ENCODE measurements at regions not wholly inside any gene's neighbourhood (a gene's known extent, or its start where the extent isn't known, plus 50 kb on each side); places are given as distances from the start of the nearest gene placed in this dataset.

GRCh38 chr2:139142252-139142880 lies 362.2 kb upstream of the NXPH2 start:
- Histone ChIP-seq H3K36me3 (ENCODE audit: insufficient read depth, low read length) (no peaks in the 10 kb centered on the region), H3K9ac (ENCODE audit: low read length) (no peak overlapping the region), H3K27me3 (ENCODE audit: insufficient read depth, low read length) (no peaks in the 10 kb centered on the region), H3K4me1 (ENCODE audit: insufficient read depth, low read length, severe bottlenecking) (no peaks in the 10 kb centered on the region), H3K9me3 (ENCODE audit: low read length) (no peaks in the 10 kb centered on the region), H3K79me2 (ENCODE audit: insufficient read depth, low read length) (no peaks in the 10 kb centered on the region), H3F3A (ENCODE audit: insufficient read depth, low read length) (no peaks in the 10 kb centered on the region), H4K20me1 (ENCODE audit: insufficient read depth, low read length) (no peaks in the 10 kb centered on the region), H3K4me3 (ENCODE audit: low read depth, low read length, poor library complexity, severe bottlenecking) (no peak overlapping the region), H3K27ac (ENCODE audit: low read depth, low read length, poor library complexity, severe bottlenecking) (no peak overlapping the region), H3K9me2 (ENCODE audit: low read depth, low read length) (no peaks in the 10 kb centered on the region), H2AFZ (ENCODE audit: low read length) (no peak overlapping the region), H3K4me2 (ENCODE audit: low read length) (no peak overlapping the region)
- no peak for TF ChIP-seq EZH2 (IDR thresholded peaks at IDR 0.05; ENCODE audit: borderline replicate concordance, low read length)
- TF ChIP-seq, protein P1, sequence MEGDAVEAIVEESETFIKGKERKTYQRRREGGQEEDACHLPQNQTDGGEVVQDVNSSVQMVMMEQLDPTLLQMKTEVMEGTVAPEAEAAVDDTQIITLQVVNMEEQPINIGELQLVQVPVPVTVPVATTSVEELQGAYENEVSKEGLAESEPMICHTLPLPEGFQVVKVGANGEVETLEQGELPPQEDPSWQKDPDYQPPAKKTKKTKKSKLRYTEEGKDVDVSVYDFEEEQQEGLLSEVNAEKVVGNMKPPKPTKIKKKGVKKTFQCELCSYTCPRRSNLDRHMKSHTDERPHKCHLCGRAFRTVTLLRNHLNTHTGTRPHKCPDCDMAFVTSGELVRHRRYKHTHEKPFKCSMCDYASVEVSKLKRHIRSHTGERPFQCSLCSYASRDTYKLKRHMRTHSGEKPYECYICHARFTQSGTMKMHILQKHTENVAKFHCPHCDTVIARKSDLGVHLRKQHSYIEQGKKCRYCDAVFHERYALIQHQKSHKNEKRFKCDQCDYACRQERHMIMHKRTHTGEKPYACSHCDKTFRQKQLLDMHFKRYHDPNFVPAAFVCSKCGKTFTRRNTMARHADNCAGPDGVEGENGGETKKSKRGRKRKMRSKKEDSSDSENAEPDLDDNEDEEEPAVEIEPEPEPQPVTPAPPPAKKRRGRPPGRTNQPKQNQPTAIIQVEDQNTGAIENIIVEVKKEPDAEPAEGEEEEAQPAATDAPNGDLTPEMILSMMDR (IDR thresholded peaks at IDR 0.05; ENCODE audit: low read length): no peak

DNA sequence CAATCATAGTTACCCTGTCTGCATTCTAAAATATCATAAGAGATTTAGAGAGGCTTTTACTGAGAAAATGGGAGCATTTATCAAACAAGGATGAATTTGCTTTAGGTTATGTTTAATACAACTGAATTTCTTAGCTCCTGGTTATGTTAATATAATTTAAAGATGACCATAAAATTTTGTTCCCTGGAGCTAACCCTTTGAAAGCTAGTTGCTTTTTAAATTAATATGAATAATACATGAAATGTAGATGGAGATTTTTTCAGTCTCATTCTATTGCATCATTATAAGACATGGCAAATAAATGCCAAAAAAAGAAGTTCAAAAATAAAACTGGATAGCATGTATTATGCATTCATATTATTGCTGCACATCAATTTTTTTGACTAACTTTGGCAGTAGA lies 344.1 kb upstream of the NXPH2 start:
- H3K36me3 ChIP-seq (ENCODE audit: insufficient read depth, low read length): no peaks in the 10 kb centered on the region
- TF ChIP-seq EZH2 (IDR thresholded peaks at IDR 0.05; ENCODE audit: borderline replicate concordance, low read length): no peak
- TF ChIP-seq, protein P1 (IDR thresholded peaks at IDR 0.05; ENCODE audit: low read length): no peak
- no peaks in the 10 kb centered on the region for H3K4me1 ChIP-seq (ENCODE audit: insufficient read depth, low read length, severe bottlenecking)

DNA sequence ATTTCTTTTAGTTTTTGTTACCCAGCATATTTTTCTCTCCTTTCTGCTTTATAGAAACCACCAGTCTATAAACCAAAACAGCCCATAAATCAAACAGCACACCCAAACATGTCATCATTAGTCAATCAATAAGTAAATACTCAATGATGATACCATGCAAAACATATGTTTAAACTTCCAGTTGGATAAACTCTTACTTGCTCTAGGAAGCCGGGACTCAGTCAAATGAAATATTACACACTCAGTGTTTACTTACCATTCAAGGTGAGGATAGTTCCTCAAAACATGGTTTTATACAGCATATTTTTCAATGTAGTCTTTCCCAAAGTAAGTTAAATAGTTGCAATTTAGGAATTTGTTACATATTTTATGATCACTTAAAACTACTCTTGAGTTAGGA lies 343.6 kb upstream of the NXPH2 start:
- Histone ChIP-seq H3K27ac (ENCODE audit: low read depth, low read length, poor library complexity, severe bottlenecking) (no peak overlapping the region), H2AFZ (ENCODE audit: low read length) (no peak overlapping the region), H4K20me1 (ENCODE audit: insufficient read depth, low read length) (no peaks in the 10 kb centered on the region), H3K4me3 (ENCODE audit: low read depth, low read length, poor library complexity, severe bottlenecking) (no peak overlapping the region), H3F3A (ENCODE audit: insufficient read depth, low read length) (no peaks in the 10 kb centered on the region), H3K4me2 (ENCODE audit: low read length) (no peak overlapping the region), H3K9me3 (ENCODE audit: low read length) (no peaks in the 10 kb centered on the region), H3K9ac (ENCODE audit: low read length) (no peak overlapping the region), H3K79me2 (ENCODE audit: insufficient read depth, low read length) (no peaks in the 10 kb centered on the region), H3K36me3 (ENCODE audit: insufficient read depth, low read length) (no peaks in the 10 kb centered on the region), H3K9me2 (ENCODE audit: low read depth, low read length) (no peaks in the 10 kb centered on the region), H3K4me1 (ENCODE audit: insufficient read depth, low read length, severe bottlenecking) (no peaks in the 10 kb centered on the region), H3K27me3 (ENCODE audit: insufficient read depth, low read length) (no peaks in the 10 kb centered on the region)
- TF ChIP-seq EZH2 (IDR thresholded peaks at IDR 0.05; ENCODE audit: borderline replicate concordance, low read length): no peak
- TF ChIP-seq, protein P1 (IDR thresholded peaks at IDR 0.05; ENCODE audit: low read length): no peak

More for the DNA sequence above, 344.1 kb upstream of the NXPH2 start:
- no peaks in the 10 kb centered on the region for H4K20me1 ChIP-seq (ENCODE audit: insufficient read depth, low read length)
- H3K9ac ChIP-seq (ENCODE audit: low read length): no peak overlapping the region
- H3K27me3 ChIP-seq (ENCODE audit: insufficient read depth, low read length): no peaks in the 10 kb centered on the region
- H3F3A ChIP-seq (ENCODE audit: insufficient read depth, low read length): no peaks in the 10 kb centered on the region
- no peaks in the 10 kb centered on the region for H3K9me2 ChIP-seq (ENCODE audit: low read depth, low read length)
- H3K4me2 ChIP-seq (ENCODE audit: low read length): no peak overlapping the region
- H3K9me3 ChIP-seq (ENCODE audit: low read length): no peaks in the 10 kb centered on the region
- H2AFZ ChIP-seq (ENCODE audit: low read length): no peak overlapping the region
- H3K79me2 ChIP-seq (ENCODE audit: insufficient read depth, low read length): no peaks in the 10 kb centered on the region
- no peak overlapping the region for H3K27ac ChIP-seq (ENCODE audit: low read depth, low read length, poor library complexity, severe bottlenecking)
- H3K4me3 ChIP-seq (ENCODE audit: low read depth, low read length, poor library complexity, severe bottlenecking): no peak overlapping the region

Measured in OCI-LY1 (cell line).